Loucy (cell line): ENCODE measurements at regions not wholly inside any gene's neighbourhood (a gene's known extent, or its start where the extent isn't known, plus 50 kb on each side); places are given as distances from the start of the nearest gene placed in this dataset.

ENCODE experiments used
- H2AFZ ChIP-seq: fragments of 200-600 bp; sonication (generic); 2 replicates; pipeline ENCODE4 v1.6.0; 2016; ENCODE audit warnings: antibody characterized with exemption, mild to moderate bottlenecking, low read length, moderate library complexity
- H3F3A ChIP-seq: fragments of 200-600 bp; 2 replicates; pipeline ENCODE4 v1.6.0; 2016; ENCODE audit warnings: antibody characterized with exemption, low read depth, mild to moderate bottlenecking
- H3K27me3 ChIP-seq: fragments of 200-600 bp; sonication (generic); 2 replicates; pipeline ENCODE4 v1.6.1; 2014; ENCODE audit warnings: low read length, mild to moderate bottlenecking; ENCODE audit not compliant: insufficient read depth, poor library complexity, severe bottlenecking
- H3K36me3 ChIP-seq: fragments of 200-600 bp; sonication (generic); 2 replicates; pipeline ENCODE4 v1.6.1; 2016; ENCODE audit warnings: low read length; ENCODE audit not compliant: insufficient read depth
- H3K4me1 ChIP-seq: fragments of 200-600 bp; sonication (generic); 2 replicates; pipeline ENCODE4 v1.5.1; 2014; ENCODE audit warnings: low read length, mild to moderate bottlenecking; ENCODE audit not compliant: insufficient read depth, poor library complexity, severe bottlenecking
- H3K4me2 ChIP-seq: fragments of 200-600 bp; sonication (generic); 2 replicates; pipeline ENCODE4 v1.6.0; 2014; ENCODE audit warnings: antibody characterized with exemption, low read length, low read depth, mild to moderate bottlenecking; ENCODE audit not compliant: poor library complexity, severe bottlenecking
- H3K4me3 ChIP-seq: fragments of 200-600 bp; sonication (generic); 2 replicates; pipeline ENCODE4 v1.5.1; 2014; ENCODE audit warnings: low read length, mild to moderate bottlenecking, mixed read lengths; ENCODE audit not compliant: poor library complexity, severe bottlenecking
- H3K79me2 ChIP-seq: fragments of 200-600 bp; sonication (generic); 2 replicates; pipeline ENCODE4 v1.6.1; 2014; ENCODE audit warnings: low read length; ENCODE audit not compliant: insufficient read depth
- H3K9ac ChIP-seq: fragments of 200-600 bp; sonication (generic); 2 replicates; pipeline ENCODE4 v1.6.0; 2014; ENCODE audit warnings: mild to moderate bottlenecking, low read depth, low read length, moderate library complexity; ENCODE audit not compliant: poor library complexity, severe bottlenecking
- H3K9me2 ChIP-seq: fragments of 200-600 bp; sonication (generic); replicated peaks from 2 replicates; pipeline ENCODE4 v1.6.1; 2016; ENCODE audit warnings: low read depth, low read length, mixed read lengths
- H3K9me3 ChIP-seq: fragments of 200-600 bp; sonication (generic); 2 replicates; pipeline ENCODE4 v1.6.1; 2014; ENCODE audit warnings: mild to moderate bottlenecking, antibody characterized with exemption, low read length, low read depth; ENCODE audit not compliant: insufficient read depth
- H4K20me1 ChIP-seq: fragments of 200-600 bp; sonication (generic); 2 replicates; pipeline ENCODE4 v1.6.0; 2014; ENCODE audit warnings: antibody characterized with exemption, low read length, mild to moderate bottlenecking; ENCODE audit not compliant: insufficient read depth, poor library complexity, severe bottlenecking
- EZH2phosphoT487 ChIP-seq: fragments of 200-600 bp; IDR thresholded peaks from 2 replicates; pipeline ENCODE4 v1.6.1; 2018; ENCODE audit warnings: antibody characterized with exemption, mild to moderate bottlenecking, moderate library complexity, borderline replicate concordance
- TF ChIP-seq, protein P1 (sequence below): fragments of 200-600 bp; sonication (generic); conservative IDR thresholded peaks from 2 replicates; pipeline ENCODE4 v1.5.1; 2014; ENCODE audit warnings: mild to moderate bottlenecking, antibody characterized with exemption, low read length

- Histone ChIP-seq H3K79me2 (no peaks in the 10 kb centered on the region), H3K27me3 (no peaks in the 10 kb centered on the region), H3K9me3 (no peaks in the 10 kb centered on the region), H3F3A (no peaks in the 10 kb centered on the region), H4K20me1 (no peaks in the 10 kb centered on the region), H3K4me2 (no peak overlapping the region), H2AFZ (no peak overlapping the region), H3K4me3 (no peak overlapping the region), H3K4me1 (peaks cover 7% of the 10 kb centered on the region), H3K9me2 (no peaks in the 10 kb centered on the region), H3K9ac (no peak overlapping the region), H3K36me3 (no peaks in the 10 kb centered on the region)
- TF ChIP-seq, protein P1, sequence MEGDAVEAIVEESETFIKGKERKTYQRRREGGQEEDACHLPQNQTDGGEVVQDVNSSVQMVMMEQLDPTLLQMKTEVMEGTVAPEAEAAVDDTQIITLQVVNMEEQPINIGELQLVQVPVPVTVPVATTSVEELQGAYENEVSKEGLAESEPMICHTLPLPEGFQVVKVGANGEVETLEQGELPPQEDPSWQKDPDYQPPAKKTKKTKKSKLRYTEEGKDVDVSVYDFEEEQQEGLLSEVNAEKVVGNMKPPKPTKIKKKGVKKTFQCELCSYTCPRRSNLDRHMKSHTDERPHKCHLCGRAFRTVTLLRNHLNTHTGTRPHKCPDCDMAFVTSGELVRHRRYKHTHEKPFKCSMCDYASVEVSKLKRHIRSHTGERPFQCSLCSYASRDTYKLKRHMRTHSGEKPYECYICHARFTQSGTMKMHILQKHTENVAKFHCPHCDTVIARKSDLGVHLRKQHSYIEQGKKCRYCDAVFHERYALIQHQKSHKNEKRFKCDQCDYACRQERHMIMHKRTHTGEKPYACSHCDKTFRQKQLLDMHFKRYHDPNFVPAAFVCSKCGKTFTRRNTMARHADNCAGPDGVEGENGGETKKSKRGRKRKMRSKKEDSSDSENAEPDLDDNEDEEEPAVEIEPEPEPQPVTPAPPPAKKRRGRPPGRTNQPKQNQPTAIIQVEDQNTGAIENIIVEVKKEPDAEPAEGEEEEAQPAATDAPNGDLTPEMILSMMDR: no peak
- TF ChIP-seq EZH2phosphoT487: no peak
Observed at GRCh38 chr5:18101532-18101931, 467.3 kb downstream of the TAF11L14 start.

- no peaks in the 10 kb centered on the region for H3K9me3 ChIP-seq
- no peak overlapping the region for H2AFZ ChIP-seq
- H3F3A ChIP-seq: no peaks in the 10 kb centered on the region
- H3K9me2 ChIP-seq: no peaks in the 10 kb centered on the region
- H3K4me1 ChIP-seq: peaks cover 7% of the 10 kb centered on the region
- no peak overlapping the region for H3K9ac ChIP-seq
- H4K20me1 ChIP-seq: no peaks in the 10 kb centered on the region
- TF ChIP-seq EZH2phosphoT487: no peak
- TF ChIP-seq, protein P1: peak; percentile 27; the same call in 1 of the 2 replicates
- no peaks in the 10 kb centered on the region for H3K36me3 ChIP-seq
- H3K27me3 ChIP-seq: no peaks in the 10 kb centered on the region
- H3K4me2 ChIP-seq: no peak overlapping the region
- no peaks in the 10 kb centered on the region for H3K79me2 ChIP-seq
- H3K4me3 ChIP-seq: no peak overlapping the region
Observed at GRCh38 chr5:18102733-18103132, 468.5 kb downstream of the TAF11L14 start.

- Histone ChIP-seq H3K79me2 (no peaks in the 10 kb centered on the region), H3K4me1 (no peaks in the 10 kb centered on the region)
- TF ChIP-seq, protein P1: no peak
- no peak for TF ChIP-seq EZH2phosphoT487
Observed at GRCh38 chr5:18105449-18105848, 471.2 kb downstream of the TAF11L14 start.

More at GRCh38 chr5:18105449-18105848, 471.2 kb downstream of the TAF11L14 start:
- H3K27me3 ChIP-seq: no peaks in the 10 kb centered on the region
- no peaks in the 10 kb centered on the region for H3F3A ChIP-seq
- H3K9me2 ChIP-seq: no peaks in the 10 kb centered on the region
- H3K9me3 ChIP-seq: no peaks in the 10 kb centered on the region
- no peak overlapping the region for H3K4me2 ChIP-seq
- no peak overlapping the region for H3K9ac ChIP-seq
- no peak overlapping the region for H3K4me3 ChIP-seq
- no peaks in the 10 kb centered on the region for H4K20me1 ChIP-seq
- no peak overlapping the region for H2AFZ ChIP-seq
- H3K36me3 ChIP-seq: no peaks in the 10 kb centered on the region
